ENCODE measurements at regions not wholly inside any gene's neighbourhood (a gene's known extent, or its start where the extent isn't known, plus 50 kb on each side); places are given as distances from the start of the nearest gene placed in this dataset.

DNA sequence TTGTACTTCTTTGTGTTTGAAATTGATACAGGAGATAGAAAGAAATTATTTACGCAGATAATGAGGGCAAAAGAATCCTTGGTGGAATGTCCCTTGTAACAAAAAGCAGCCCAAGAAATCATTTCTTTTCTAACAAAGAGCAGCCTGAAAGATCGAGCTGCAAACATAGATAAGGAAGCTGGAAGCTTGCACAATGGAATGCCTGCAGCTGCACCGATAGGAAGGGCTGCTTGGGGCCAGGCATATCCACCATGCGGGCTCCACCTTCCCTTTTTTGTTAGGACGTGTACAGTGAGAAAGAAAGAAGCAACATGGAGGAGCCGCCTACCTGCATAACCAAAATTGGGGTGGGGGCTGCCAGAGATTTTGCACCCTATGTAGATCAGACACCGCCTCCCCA is 568.7 kb downstream of the METTL4 start:
- Histone ChIP-seq H3K27me3 (no peaks in the 10 kb centered on the region), H3K27ac (no peak overlapping the region), H3K4me1 (no peaks in the 10 kb centered on the region), H3K4me3 (no peak overlapping the region), H3K36me3 (no peaks in the 10 kb centered on the region), H3K9me3 (no peaks in the 10 kb centered on the region)
- TF ChIP-seq, protein P1, sequence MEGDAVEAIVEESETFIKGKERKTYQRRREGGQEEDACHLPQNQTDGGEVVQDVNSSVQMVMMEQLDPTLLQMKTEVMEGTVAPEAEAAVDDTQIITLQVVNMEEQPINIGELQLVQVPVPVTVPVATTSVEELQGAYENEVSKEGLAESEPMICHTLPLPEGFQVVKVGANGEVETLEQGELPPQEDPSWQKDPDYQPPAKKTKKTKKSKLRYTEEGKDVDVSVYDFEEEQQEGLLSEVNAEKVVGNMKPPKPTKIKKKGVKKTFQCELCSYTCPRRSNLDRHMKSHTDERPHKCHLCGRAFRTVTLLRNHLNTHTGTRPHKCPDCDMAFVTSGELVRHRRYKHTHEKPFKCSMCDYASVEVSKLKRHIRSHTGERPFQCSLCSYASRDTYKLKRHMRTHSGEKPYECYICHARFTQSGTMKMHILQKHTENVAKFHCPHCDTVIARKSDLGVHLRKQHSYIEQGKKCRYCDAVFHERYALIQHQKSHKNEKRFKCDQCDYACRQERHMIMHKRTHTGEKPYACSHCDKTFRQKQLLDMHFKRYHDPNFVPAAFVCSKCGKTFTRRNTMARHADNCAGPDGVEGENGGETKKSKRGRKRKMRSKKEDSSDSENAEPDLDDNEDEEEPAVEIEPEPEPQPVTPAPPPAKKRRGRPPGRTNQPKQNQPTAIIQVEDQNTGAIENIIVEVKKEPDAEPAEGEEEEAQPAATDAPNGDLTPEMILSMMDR (IDR thresholded peaks at IDR 0.05): no peak
- TF ChIP-seq POLR2A (IDR thresholded peaks at IDR 0.05): no peak
- no peak for DNase-seq
- 58 to 60% methylated on average over 7 of the region's 7 CpGs for WGBS, 2 donors
- intact Hi-C loops (cut with DNase I): no loop called here

DNA sequence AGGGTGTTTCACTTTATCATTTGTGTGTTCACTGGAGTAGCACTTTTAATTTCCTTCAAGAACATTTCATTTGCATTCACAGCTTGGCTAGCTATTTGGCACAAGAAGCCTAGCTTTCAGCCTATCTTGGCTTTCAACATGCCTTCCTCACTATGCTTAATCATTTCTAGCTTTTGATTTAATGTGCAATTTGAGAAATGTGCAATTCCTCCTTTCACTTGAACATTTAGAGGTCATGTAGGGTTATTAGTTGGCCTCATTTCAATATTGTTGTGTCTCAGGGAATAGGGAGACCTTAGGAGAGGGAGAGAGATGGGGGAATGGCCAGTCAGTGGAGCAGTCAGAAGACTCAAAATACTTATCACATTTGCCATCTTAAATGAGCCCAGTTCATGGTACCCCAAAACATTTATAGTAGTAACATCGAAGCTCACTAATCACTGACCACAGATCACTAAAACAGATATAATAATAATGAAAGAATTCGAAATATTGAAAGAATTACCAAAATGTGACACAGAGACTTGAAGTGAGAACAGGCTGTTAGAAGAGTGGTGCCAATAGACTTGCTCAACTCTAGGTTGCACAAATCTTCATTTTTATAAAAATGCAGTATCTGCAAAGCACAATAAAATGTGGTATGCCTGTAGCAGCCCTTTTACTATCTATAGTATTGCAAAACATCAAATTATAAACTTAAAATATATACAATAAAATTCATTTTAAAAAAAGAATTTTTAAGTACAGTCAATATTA is 561.2 kb downstream of the METTL4 start:
- Histone ChIP-seq H3K4me3 (no peak overlapping the region), H3K27ac (no peak overlapping the region), H3K27me3 (no peaks in the 10 kb centered on the region), H3K9me3 (no peaks in the 10 kb centered on the region), H3K36me3 (no peaks in the 10 kb centered on the region), H3K4me1 (no peaks in the 10 kb centered on the region)
- intact Hi-C loops (cut with DNase I): no loop called here
- TF ChIP-seq, protein P1 (IDR thresholded peaks at IDR 0.05): no peak
- no peak for TF ChIP-seq POLR2A (IDR thresholded peaks at IDR 0.05)
- 51 to 66% methylated on average over 2 of the region's 2 CpGs for WGBS, 2 donors
- no peak for DNase-seq

DNA sequence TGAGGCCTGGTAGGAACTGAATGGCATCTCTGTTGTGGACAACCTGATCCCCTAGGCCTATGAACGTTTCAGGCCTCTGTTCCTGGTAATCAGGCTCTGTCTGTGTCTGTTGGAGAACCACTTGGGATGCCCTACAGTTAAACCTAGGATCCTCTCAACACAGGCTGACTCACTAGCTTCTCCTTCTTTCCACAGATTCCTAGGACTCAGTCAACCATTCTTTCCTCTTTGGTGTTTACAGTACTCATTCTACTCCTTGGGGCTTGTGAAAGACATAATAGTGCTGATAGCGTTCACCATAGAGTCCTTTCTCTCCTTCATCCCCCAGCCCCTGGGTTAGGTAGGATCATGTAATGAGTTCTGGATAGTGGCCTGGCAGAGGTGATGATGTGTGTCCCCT is 544.3 kb downstream of the METTL4 start:
- no peak for DNase-seq
- TF ChIP-seq POLR2A (IDR thresholded peaks at IDR 0.05): no peak
- TF ChIP-seq, protein P1 (IDR thresholded peaks at IDR 0.05): no peak
- WGBS, 2 donors: 27 to 31% methylated on average over 2 of the region's 2 CpGs
- Histone ChIP-seq H3K27me3 (no peaks in the 10 kb centered on the region), H3K27ac (no peak overlapping the region), H3K9me3 (no peaks in the 10 kb centered on the region), H3K36me3 (no peaks in the 10 kb centered on the region), H3K4me3 (no peak overlapping the region), H3K4me1 (no peaks in the 10 kb centered on the region)
- intact Hi-C loops (cut with DNase I): no loop called here

DNA sequence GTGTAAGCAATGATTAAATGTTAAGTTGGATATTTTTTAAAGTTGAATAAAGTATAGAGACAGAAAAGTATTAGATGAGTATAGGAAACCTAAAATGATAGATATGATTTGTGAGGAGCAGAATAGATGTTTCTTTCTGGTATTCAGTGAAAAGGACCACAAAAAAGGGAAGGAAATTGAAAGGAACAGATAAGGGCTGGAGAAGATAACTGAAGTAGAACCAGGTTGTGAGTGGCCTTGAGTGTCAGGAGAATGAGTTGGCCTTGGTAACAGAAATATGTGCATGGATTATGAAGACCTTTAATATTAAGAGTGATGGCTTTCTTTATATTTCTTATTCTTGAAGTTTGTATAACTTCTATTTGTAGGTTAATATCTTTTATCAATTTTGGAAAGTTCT is 543.5 kb downstream of the METTL4 start:
- H3K27me3 ChIP-seq: no peaks in the 10 kb centered on the region
- no peaks in the 10 kb centered on the region for H3K4me1 ChIP-seq
- DNase-seq: no peak
- no peaks in the 10 kb centered on the region for H3K36me3 ChIP-seq
- H3K4me3 ChIP-seq: no peak overlapping the region
- TF ChIP-seq POLR2A (IDR thresholded peaks at IDR 0.05): no peak
- TF ChIP-seq, protein P1 (IDR thresholded peaks at IDR 0.05): no peak
- H3K27ac ChIP-seq: no peak overlapping the region
- no peaks in the 10 kb centered on the region for H3K9me3 ChIP-seq
- intact Hi-C loops (cut with DNase I): no loop called here

DNA sequence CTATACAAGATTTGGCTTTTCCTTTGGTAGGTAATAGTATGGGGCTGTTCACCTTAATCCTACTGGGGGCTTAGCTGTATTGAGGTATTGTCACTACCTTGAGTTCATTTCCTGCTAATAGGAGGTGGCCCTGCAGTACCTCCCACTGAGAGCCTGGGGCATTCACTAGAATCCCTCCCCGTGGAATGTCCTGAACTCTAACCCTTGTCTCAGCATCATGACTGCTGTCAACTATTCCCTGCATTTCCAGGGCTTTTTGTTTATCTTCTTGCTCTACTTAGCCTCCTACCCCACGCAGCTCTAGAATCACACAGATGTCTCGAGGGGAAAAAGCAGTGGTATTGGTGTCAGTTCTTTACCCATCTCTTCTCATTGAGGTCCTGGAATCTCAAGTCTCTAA is 542.3 kb downstream of the METTL4 start:
- Histone ChIP-seq H3K27me3 (no peaks in the 10 kb centered on the region), H3K27ac (no peak overlapping the region), H3K9me3 (no peaks in the 10 kb centered on the region), H3K4me3 (no peak overlapping the region), H3K4me1 (no peaks in the 10 kb centered on the region), H3K36me3 (no peaks in the 10 kb centered on the region)
- intact Hi-C loops (cut with DNase I): no loop called here
- no peak for DNase-seq
- no peak for TF ChIP-seq POLR2A (IDR thresholded peaks at IDR 0.05)
- TF ChIP-seq, protein P1 (IDR thresholded peaks at IDR 0.05): no peak
- 36 to 39% methylated on average over 3 of the region's 3 CpGs for WGBS, 2 donors

Data from esophagus squamous epithelium (tissue), 5 donors.